Vagina (tissue), 2 donors: ENCODE measurements at regions not wholly inside any gene's neighbourhood (a gene's known extent, or its start where the extent isn't known, plus 50 kb on each side); places are given as distances from the start of the nearest gene placed in this dataset.

ENCODE experiments used
- DNase-seq, 2 donors: peaks; one replicate each; pipeline ENCODE4 v3.0.0-alpha.2; 2017; ENCODE audit errors: extremely low spot score in 2 of 2
- H3K27ac ChIP-seq: fragments of 200-600 bp; sonication (generic); one replicate; pipeline ENCODE4 v1.5.1; 2019
- H3K27me3 ChIP-seq: fragments of 200-600 bp; sonication (generic); one replicate; pipeline ENCODE4 v1.5.1; 2019
- H3K36me3 ChIP-seq, 2 donors: fragments of 200-600 bp; sonication (generic); one replicate each; pipeline ENCODE4 v1.5.1; 2017 to 2019
- H3K4me1 ChIP-seq: fragments of 200-600 bp; sonication (generic); one replicate; pipeline ENCODE4 v1.5.1; 2019
- H3K4me3 ChIP-seq, 2 donors: fragments of 200-600 bp; sonication (generic); 1 replicate in 1 of 2; 2 replicates in 1 of 2; pipeline ENCODE4 v1.5.1; 2016 to 2019
- H3K9me3 ChIP-seq: fragments of 200-600 bp; sonication (generic); one replicate; pipeline ENCODE4 v1.5.1; 2019
- POLR2A ChIP-seq, 2 donors: fragments of 450-650 bp; IDR thresholded peaks; one replicate each; pipeline ENCODE4 v1.6.1; 2017; ENCODE audit warnings: antibody characterized with exemption in 2 of 2, mild to moderate bottlenecking in 2 of 2, moderate library complexity in 2 of 2
- POLR2AphosphoS5 ChIP-seq, 2 donors: sonication (generic); formaldehyde crosslinking; IDR thresholded peaks; one replicate each; pipeline ENCODE4 v1.9.0; 2017; ENCODE audit warnings: antibody characterized with exemption in 2 of 2, mild to moderate bottlenecking in 2 of 2, low read depth in 1 of 2; ENCODE audit not compliant: insufficient read depth in 1 of 2
- intact Hi-C: fragments of 100-400 bp; cut with DNase I; formaldehyde crosslinking; loops from one replicate; pipeline ENCODE4 v1.15.1; 2023
- TF ChIP-seq, protein P1 (sequence below), 3 experiments: fragments of 450-650 bp in 2 of 3; fragments of 200-600 bp in 1 of 3; sonication (generic) in 1 of 3; IDR thresholded peaks; one replicate each; pipeline ENCODE4 v1.5.1; 2017 to 2019; ENCODE audit warnings: antibody characterized with exemption in 3 of 3, mild to moderate bottlenecking in 2 of 3, moderate library complexity in 2 of 3

DNA sequence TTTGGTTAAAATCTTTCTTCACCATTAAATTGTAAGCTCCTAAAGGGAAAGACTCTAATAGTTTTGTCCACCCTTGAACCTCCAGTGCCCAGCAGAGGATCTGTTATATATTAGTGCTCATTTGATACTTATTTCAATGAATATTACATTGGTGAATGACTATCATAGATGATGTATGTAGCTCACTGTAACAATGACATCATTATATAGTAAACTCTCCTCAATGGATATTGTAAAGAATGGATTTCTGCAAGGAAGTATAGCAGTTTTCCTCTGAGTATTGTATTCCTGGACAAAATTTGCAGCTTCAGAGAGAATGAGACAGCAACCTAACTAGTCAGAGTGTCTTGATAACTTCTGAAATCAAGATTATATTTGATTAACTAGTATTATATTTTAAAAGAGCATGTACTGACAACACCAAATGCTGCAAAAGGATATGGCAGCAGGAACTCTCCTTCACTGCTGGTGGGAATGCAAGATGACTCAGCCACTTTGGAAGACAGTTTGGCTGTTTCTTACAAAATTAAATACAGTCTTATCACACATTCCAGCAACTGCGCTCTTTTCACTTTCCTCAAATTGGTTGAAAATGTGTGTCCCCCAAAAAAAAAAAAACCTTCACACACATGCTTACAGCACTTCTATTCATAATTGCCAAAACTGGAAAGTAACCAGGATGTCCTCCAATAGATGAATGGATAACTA is 189.8 kb upstream of the OPRM1 start:
- H3K36me3 ChIP-seq: no peaks in the 10 kb centered on the region
- H3K4me3 ChIP-seq: no peak overlapping the region
- intact Hi-C loops: no loop called here
- no peaks in the 10 kb centered on the region for H3K27me3 ChIP-seq
- no peak for DNase-seq
- no peaks in the 10 kb centered on the region for H3K4me1 ChIP-seq
- H3K27ac ChIP-seq: no peak overlapping the region
- no peaks in the 10 kb centered on the region for H3K9me3 ChIP-seq
- TF ChIP-seq POLR2AphosphoS5 (IDR thresholded peaks at IDR 0.05; ENCODE audit: insufficient read depth in 1 of 2, low read depth in 1 of 2) (no peak), POLR2A (IDR thresholded peaks at IDR 0.05) (no peak)
- TF ChIP-seq, protein P1, sequence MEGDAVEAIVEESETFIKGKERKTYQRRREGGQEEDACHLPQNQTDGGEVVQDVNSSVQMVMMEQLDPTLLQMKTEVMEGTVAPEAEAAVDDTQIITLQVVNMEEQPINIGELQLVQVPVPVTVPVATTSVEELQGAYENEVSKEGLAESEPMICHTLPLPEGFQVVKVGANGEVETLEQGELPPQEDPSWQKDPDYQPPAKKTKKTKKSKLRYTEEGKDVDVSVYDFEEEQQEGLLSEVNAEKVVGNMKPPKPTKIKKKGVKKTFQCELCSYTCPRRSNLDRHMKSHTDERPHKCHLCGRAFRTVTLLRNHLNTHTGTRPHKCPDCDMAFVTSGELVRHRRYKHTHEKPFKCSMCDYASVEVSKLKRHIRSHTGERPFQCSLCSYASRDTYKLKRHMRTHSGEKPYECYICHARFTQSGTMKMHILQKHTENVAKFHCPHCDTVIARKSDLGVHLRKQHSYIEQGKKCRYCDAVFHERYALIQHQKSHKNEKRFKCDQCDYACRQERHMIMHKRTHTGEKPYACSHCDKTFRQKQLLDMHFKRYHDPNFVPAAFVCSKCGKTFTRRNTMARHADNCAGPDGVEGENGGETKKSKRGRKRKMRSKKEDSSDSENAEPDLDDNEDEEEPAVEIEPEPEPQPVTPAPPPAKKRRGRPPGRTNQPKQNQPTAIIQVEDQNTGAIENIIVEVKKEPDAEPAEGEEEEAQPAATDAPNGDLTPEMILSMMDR (IDR thresholded peaks at IDR 0.05): no peak

DNA sequence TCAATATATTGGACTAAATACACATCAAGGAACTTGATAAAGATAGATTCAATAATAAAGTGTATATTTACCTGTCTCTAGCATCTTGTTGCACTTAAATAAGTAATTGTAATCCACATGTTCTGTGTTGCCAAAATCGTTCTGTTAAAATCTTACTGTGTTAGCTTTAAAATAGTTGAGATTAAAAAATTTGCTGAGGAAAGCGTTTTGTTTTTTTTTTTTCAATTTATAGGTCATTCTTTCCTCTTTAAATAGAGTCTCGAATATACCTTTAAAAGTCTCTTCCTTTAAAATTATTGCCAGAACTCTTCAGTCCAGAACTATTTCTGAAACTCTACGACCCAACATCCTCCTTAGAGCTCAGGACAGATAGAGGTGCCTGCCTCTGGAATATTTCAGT is 195.6 kb upstream of the OPRM1 start:
- H3K36me3 ChIP-seq: no peaks in the 10 kb centered on the region
- no peak for TF ChIP-seq POLR2AphosphoS5 (IDR thresholded peaks at IDR 0.05; ENCODE audit: insufficient read depth in 1 of 2, low read depth in 1 of 2)
- no peak for TF ChIP-seq POLR2A (IDR thresholded peaks at IDR 0.05)
- TF ChIP-seq, protein P1 (IDR thresholded peaks at IDR 0.05): no peak
- no peak for DNase-seq
- no peak overlapping the region for H3K4me3 ChIP-seq
- intact Hi-C loops: no loop called here
- H3K4me1 ChIP-seq: peaks cover 4% of the 10 kb centered on the region
- no peaks in the 10 kb centered on the region for H3K9me3 ChIP-seq
- H3K27me3 ChIP-seq: no peaks in the 10 kb centered on the region
- H3K27ac ChIP-seq: no peak overlapping the region

DNA sequence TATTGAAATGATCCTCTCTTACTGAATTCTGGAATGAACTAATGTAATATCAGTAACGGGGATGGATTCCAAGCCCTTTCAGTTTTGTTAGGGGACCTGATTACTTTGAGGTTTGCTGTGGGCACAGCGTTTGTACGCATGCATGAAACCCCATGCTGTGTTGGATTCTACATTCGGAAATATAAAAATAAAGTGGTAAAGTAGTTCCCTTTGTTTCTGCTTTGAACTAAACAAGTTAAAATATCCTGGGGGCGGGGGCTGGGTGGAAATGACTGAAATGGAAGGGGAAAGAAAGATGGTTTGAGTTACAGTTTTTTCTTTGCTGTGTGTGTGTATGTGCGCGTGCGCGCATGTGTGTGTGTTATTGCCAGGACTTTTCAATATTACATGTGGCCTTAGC is 196.5 kb upstream of the OPRM1 start:
- DNase-seq: no peak
- Histone ChIP-seq H3K4me1 (peaks cover 4% of the 10 kb centered on the region), H3K9me3 (no peaks in the 10 kb centered on the region), H3K27ac (no peak overlapping the region), H3K4me3 (no peak overlapping the region), H3K27me3 (no peaks in the 10 kb centered on the region), H3K36me3 (no peaks in the 10 kb centered on the region)
- intact Hi-C loops: no loop called here
- TF ChIP-seq, protein P1 (IDR thresholded peaks at IDR 0.05): no peak
- TF ChIP-seq POLR2AphosphoS5 (IDR thresholded peaks at IDR 0.05; ENCODE audit: insufficient read depth in 1 of 2, low read depth in 1 of 2) (no peak), POLR2A (IDR thresholded peaks at IDR 0.05) (no peak)

DNA sequence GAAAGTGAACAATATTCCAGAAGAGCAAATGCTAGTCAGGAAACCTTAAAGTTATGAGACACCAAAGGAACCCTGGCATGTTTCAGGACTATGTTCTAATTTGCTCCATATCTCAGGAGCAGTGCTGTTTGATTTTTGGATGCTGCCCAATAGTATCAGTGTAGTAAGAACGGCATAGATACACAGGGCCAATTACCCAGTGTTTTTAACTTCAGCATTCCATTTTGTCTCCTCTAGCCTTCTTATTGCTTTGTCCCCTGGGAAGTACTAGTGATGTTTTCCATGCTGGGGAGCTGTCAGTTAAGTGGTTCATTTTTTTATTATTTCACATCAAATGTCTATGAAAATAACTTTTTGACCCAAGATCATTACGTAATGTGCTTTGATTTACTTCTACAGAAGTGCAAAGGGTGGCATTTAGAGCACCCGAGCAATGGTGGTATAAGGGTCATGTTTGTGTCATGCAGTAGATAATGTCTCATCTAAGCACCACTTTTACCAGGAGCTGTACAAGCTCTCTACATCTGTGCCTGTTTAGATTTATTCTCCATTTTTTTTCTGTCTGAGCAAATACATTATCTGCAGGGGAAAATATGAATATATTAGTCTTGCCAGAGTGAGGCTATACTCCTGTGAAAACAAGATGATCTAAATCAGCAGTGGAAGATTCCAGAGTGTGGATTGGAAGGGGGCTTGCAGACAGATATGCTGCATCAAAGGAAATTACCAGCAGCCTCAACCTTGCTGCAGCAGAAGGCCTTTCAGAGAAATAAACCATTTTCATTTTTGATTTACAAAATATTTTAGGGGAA is 198.8 kb upstream of the OPRM1 start:
- H3K4me1 ChIP-seq: peaks cover 4% of the 10 kb centered on the region
- no peaks in the 10 kb centered on the region for H3K27me3 ChIP-seq
- no peak overlapping the region for H3K4me3 ChIP-seq
- H3K36me3 ChIP-seq: no peaks in the 10 kb centered on the region
- H3K27ac ChIP-seq: no peak overlapping the region
- intact Hi-C loops: no loop called here
- no peak for DNase-seq
- TF ChIP-seq, protein P1 (IDR thresholded peaks at IDR 0.05): no peak
- no peak for TF ChIP-seq POLR2A (IDR thresholded peaks at IDR 0.05)
- no peak for TF ChIP-seq POLR2AphosphoS5 (IDR thresholded peaks at IDR 0.05; ENCODE audit: insufficient read depth in 1 of 2, low read depth in 1 of 2)
- H3K9me3 ChIP-seq: no peaks in the 10 kb centered on the region

DNA sequence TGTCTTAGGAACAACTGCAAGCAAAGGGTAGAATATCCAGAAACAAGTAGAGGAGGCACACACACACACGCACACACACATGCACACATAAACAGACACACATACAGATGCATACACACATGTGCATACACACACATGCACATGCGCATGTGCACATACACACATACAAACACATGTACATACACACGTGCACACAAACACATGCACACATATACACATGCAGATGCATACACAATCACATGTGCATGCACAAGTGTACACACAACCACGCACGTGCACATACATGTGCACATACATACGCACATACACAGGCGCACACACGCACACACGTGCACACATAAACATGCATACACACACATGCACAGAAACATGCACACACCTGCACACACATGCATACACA is 206.5 kb upstream of the OPRM1 start:
- intact Hi-C loops: no loop called here
- no peak overlapping the region for H3K4me3 ChIP-seq
- DNase-seq: no peak
- TF ChIP-seq POLR2AphosphoS5 (IDR thresholded peaks at IDR 0.05; ENCODE audit: insufficient read depth in 1 of 2, low read depth in 1 of 2) (no peak), POLR2A (IDR thresholded peaks at IDR 0.05) (no peak)
- TF ChIP-seq, protein P1 (IDR thresholded peaks at IDR 0.05): no peak
- no peaks in the 10 kb centered on the region for H3K27me3 ChIP-seq
- H3K27ac ChIP-seq: no peak overlapping the region
- H3K36me3 ChIP-seq: no peaks in the 10 kb centered on the region
- no peaks in the 10 kb centered on the region for H3K4me1 ChIP-seq
- no peaks in the 10 kb centered on the region for H3K9me3 ChIP-seq
